WTC11 (cell line): ENCODE measurements at regions not wholly inside any gene's neighbourhood (a gene's known extent, or its start where the extent isn't known, plus 50 kb on each side); places are given as distances from the start of the nearest gene placed in this dataset.

Source experiments
- ATF1 ChIP-seq: sonication (generic); formaldehyde crosslinking; IDR thresholded peaks from 2 replicates; pipeline ENCODE4 v1.8.1; 2023; ENCODE audit warnings: mild to moderate bottlenecking, moderate library complexity, missing genetic modification reagents
- CTCF ChIP-seq: fragments of 200-600 bp; IDR thresholded peaks from 2 replicates; pipeline ENCODE4 v1.8.0; 2022; ENCODE audit warnings: antibody characterized with exemption
- ELF4 ChIP-seq: sonication (generic); formaldehyde crosslinking; IDR thresholded peaks from 2 replicates; pipeline ENCODE4 v1.8.1; 2022; ENCODE audit warnings: low read depth, mild to moderate bottlenecking, moderate library complexity, missing genetic modification reagents
- FOXJ3 ChIP-seq: sonication (generic); formaldehyde crosslinking; IDR thresholded peaks from 2 replicates; pipeline ENCODE4 v1.9.0; 2021; ENCODE audit warnings: missing genetic modification reagents, mild to moderate bottlenecking, borderline replicate concordance
- FOXP1 ChIP-seq: sonication (generic); formaldehyde crosslinking; IDR thresholded peaks from 2 replicates; pipeline ENCODE4 v1.8.0; 2022; ENCODE audit warnings: missing genetic modification reagents, mild to moderate bottlenecking, moderate library complexity, borderline replicate concordance
- KAT7 ChIP-seq: sonication (generic); formaldehyde crosslinking; IDR thresholded peaks from 2 replicates; pipeline ENCODE4 v1.8.1; 2023; ENCODE audit warnings: missing genetic modification reagents, mild to moderate bottlenecking, borderline replicate concordance
- MAX ChIP-seq: sonication (generic); formaldehyde crosslinking; IDR thresholded peaks from 2 replicates; pipeline ENCODE4 v1.8.0; 2022; ENCODE audit warnings: mild to moderate bottlenecking, missing genetic modification reagents
- NFYB ChIP-seq: sonication (generic); formaldehyde crosslinking; conservative IDR thresholded peaks from 2 replicates; pipeline ENCODE4 v1.8.0; 2022; ENCODE audit warnings: low read depth, missing genetic modification reagents
- NR3C1 ChIP-seq: sonication (generic); formaldehyde crosslinking; conservative IDR thresholded peaks from 2 replicates; pipeline ENCODE4 v1.8.1; 2023; ENCODE audit warnings: low read depth, mild to moderate bottlenecking, missing genetic modification reagents
- PRDM15 ChIP-seq: sonication (generic); formaldehyde crosslinking; IDR thresholded peaks from 2 replicates; pipeline ENCODE4 v1.8.0; 2022; ENCODE audit warnings: missing genetic modification reagents
- TP53 ChIP-seq: sonication (generic); formaldehyde crosslinking; IDR thresholded peaks from 2 replicates; pipeline ENCODE4 v1.8.1; 2023; ENCODE audit warnings: mild to moderate bottlenecking, missing genetic modification reagents
- TF ChIP-seq, protein P1 (sequence below): sonication (generic); formaldehyde crosslinking; IDR thresholded peaks from 2 replicates; pipeline ENCODE4 v1.8.0; 2022; ENCODE audit warnings: mild to moderate bottlenecking, missing genetic modification reagents
- TF ChIP-seq, protein P2 (sequence below): sonication (generic); formaldehyde crosslinking; IDR thresholded peaks from 2 replicates; pipeline ENCODE4 v1.8.0; 2023; ENCODE audit warnings: missing genetic modification reagents, mild to moderate bottlenecking, borderline replicate concordance
- TF ChIP-seq, protein P3 (sequence below): sonication (generic); formaldehyde crosslinking; IDR thresholded peaks from 2 replicates; pipeline ENCODE4 v1.8.1; 2023; ENCODE audit warnings: mild to moderate bottlenecking, missing genetic modification reagents, moderate library complexity

GRCh38 chr2:59674100-59674499 lies 879.4 kb downstream of the BCL11A start:
- TF ChIP-seq, protein P1, sequence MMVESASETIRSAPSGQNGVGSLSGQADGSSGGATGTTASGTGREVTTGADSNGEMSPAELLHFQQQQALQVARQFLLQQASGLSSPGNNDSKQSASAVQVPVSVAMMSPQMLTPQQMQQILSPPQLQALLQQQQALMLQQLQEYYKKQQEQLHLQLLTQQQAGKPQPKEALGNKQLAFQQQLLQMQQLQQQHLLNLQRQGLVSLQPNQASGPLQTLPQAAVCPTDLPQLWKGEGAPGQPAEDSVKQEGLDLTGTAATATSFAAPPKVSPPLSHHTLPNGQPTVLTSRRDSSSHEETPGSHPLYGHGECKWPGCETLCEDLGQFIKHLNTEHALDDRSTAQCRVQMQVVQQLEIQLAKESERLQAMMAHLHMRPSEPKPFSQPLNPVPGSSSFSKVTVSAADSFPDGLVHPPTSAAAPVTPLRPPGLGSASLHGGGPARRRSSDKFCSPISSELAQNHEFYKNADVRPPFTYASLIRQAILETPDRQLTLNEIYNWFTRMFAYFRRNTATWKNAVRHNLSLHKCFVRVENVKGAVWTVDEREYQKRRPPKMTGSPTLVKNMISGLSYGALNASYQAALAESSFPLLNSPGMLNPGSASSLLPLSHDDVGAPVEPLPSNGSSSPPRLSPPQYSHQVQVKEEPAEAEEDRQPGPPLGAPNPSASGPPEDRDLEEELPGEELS (CRISPR knock-in tag), result no peak
- TF ChIP-seq ATF1 (CRISPR knock-in tag), result no peak
- no peak for TF ChIP-seq FOXJ3
- TF ChIP-seq CTCF, result no peak
- TF ChIP-seq, protein P2, sequence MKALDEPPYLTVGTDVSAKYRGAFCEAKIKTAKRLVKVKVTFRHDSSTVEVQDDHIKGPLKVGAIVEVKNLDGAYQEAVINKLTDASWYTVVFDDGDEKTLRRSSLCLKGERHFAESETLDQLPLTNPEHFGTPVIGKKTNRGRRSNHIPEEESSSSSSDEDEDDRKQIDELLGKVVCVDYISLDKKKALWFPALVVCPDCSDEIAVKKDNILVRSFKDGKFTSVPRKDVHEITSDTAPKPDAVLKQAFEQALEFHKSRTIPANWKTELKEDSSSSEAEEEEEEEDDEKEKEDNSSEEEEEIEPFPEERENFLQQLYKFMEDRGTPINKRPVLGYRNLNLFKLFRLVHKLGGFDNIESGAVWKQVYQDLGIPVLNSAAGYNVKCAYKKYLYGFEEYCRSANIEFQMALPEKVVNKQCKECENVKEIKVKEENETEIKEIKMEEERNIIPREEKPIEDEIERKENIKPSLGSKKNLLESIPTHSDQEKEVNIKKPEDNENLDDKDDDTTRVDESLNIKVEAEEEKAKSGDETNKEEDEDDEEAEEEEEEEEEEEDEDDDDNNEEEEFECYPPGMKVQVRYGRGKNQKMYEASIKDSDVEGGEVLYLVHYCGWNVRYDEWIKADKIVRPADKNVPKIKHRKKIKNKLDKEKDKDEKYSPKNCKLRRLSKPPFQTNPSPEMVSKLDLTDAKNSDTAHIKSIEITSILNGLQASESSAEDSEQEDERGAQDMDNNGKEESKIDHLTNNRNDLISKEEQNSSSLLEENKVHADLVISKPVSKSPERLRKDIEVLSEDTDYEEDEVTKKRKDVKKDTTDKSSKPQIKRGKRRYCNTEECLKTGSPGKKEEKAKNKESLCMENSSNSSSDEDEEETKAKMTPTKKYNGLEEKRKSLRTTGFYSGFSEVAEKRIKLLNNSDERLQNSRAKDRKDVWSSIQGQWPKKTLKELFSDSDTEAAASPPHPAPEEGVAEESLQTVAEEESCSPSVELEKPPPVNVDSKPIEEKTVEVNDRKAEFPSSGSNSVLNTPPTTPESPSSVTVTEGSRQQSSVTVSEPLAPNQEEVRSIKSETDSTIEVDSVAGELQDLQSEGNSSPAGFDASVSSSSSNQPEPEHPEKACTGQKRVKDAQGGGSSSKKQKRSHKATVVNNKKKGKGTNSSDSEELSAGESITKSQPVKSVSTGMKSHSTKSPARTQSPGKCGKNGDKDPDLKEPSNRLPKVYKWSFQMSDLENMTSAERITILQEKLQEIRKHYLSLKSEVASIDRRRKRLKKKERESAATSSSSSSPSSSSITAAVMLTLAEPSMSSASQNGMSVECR (CRISPR knock-in tag), result no peak
- no peak for TF ChIP-seq PRDM15 (CRISPR knock-in tag)
- TF ChIP-seq TP53 (CRISPR knock-in tag), result no peak
- no peak for TF ChIP-seq NR3C1 (CRISPR knock-in tag)
- TF ChIP-seq KAT7, result no peak
- no peak for TF ChIP-seq MAX (CRISPR knock-in tag)
- no peak for TF ChIP-seq ELF4
- no peak for TF ChIP-seq FOXP1 (CRISPR knock-in tag)
- no peak for TF ChIP-seq NFYB (CRISPR knock-in tag)
- TF ChIP-seq, protein P3, sequence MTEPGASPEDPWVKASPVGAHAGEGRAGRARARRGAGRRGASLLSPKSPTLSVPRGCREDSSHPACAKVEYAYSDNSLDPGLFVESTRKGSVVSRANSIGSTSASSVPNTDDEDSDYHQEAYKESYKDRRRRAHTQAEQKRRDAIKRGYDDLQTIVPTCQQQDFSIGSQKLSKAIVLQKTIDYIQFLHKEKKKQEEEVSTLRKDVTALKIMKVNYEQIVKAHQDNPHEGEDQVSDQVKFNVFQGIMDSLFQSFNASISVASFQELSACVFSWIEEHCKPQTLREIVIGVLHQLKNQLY (CRISPR knock-in tag), result no peak
